NCI-H524 treated with DMSO at 0.1 percent for 48 hours (cell line): ENCODE measurements at regions not wholly inside any gene's neighbourhood (a gene's known extent, or its start where the extent isn't known, plus 50 kb on each side); places are given as distances from the start of the nearest gene placed in this dataset.
"Not testable (repeated sequence)": the region's sequence is repeated elsewhere in the genome, so short reads cannot be mapped to it uniquely, and the experiment has no call there.

ENCODE experiments used
- DNase-seq: peaks from one replicate; lab custom pipeline; 2025; lab: John Stamatoyannopoulos, UW

DNA sequence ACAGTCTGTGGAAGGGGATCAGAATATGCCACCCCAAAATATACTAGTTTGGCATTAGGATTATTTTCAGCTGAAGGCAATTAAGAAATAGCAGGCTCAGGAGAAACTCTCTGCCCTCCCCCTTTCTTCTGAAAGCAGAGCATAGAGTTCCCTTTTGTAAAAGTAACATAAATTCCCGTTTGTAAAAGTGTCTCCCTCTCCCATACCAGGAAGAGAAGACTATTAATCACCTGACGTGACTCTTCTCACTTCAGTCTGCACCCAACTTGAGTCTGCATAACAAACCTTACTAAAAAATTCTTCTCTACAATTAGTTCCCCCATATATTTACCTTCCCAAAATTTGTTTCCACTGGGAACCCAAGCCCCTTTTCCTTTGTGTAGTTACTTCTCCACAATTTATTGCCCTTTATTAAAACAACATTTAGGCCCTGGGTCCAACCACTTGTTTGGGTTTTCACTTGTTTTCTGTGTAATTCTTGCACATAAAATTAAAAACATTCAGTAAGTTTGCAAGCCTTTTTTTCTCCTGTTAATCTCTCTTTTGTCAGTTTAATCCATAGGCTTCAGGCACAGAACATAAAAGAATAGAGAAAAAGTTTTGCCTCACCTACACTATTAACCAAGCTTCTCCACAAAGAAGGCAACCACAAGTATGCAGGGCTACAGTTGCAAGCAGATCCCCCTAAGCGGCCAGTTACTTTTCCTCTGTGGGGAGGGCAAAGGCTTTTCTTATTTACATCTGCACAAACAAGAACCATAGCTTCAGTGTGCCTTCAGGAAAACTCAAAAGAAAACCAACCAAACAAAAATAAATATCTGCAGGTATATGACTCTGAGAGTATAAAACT, 73.8 kb upstream of the EPCAM start:
- DNase-seq: no peak

DNA sequence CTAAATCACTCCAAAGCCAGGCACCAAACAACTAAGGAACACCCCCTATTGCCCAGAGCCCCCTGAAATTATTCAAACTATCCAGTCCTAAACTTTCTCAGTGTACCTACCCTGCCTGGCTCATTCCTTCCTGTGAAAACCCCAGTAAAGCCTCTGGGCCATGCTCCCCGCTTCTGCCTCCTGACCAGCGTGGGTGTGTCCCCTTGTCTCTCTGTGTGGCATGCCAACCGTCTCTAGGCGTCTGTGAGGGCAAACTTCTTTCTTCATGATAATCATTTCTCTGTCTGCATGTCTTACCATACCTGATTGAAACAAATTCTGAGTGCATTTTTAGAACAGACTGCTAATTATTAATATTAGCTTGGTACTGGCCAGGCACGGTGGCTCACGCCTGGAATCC, 75.1 kb upstream of the EPCAM start:
- DNase-seq: no peak

DNA sequence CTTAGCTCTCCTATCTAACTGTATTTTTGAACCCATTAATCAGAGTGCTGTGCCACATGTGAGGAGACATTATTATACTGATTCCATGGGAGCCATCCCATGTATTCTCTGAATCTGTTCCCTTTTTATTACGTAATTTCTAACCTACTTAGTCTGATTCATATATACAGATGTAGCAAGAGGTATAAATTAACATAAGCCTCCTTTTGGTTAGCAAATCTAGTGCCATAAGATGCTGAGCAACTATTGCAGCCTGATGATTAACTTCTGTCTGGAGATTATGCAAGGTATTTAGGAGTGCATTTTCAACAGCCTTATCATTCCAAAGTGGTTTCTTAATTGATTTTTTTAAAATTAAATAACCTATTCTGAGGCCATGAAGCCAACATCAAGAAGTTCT, 80.2 kb upstream of the EPCAM start:
- DNase-seq: no peak

DNA sequence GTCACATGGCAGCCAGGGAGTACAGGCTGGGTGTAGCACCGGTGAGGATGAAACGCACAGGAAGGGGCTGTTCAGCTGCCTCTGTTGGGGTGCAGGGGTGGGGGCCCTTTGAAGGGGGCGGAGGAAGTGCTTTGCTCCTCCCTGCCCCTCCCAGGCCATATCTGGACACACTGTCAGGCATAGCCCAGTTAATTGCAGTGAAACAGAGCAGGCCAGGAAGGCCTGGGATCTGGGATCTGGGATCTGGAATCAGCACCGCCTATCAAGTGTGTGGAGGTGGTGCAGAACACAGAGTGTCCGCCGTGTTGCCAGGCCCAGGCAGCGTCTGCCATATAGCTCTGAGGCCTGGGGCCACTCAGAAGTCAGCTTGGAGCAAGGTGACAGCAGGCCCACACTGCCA, 85.5 kb upstream of the EPCAM start:
- no peak for DNase-seq

DNA sequence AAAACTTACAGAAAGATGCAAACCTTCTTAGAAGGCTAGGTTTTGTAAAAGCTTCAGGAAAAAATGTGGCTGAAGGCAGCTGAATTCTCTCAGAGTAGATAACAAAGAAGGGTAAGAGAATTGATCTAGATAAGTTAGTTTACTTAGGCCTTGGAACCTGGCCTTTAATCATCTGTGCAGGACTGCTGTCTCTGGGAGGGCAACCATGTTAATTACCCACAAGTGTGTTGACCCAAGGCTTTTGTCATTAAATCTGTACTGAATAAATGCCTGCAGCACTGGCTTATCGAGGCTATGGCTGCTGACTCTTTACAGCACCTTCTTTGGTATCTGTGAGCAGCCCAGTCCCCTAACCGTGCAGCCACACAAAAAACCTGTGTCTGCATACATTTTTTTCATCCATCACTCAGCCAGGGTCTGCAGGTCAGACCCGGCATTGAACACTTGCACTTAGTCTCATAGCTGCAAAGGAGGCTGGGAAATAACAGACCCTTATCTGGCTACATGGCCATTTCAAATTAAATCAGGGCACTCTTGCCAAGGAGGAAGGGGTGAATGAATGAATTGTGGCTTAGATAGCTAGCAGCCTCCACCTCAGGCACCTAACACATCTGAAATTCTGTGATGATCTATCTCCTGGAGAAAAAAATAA, 86.4 kb upstream of the EPCAM start:
- DNase-seq: no peak

DNA sequence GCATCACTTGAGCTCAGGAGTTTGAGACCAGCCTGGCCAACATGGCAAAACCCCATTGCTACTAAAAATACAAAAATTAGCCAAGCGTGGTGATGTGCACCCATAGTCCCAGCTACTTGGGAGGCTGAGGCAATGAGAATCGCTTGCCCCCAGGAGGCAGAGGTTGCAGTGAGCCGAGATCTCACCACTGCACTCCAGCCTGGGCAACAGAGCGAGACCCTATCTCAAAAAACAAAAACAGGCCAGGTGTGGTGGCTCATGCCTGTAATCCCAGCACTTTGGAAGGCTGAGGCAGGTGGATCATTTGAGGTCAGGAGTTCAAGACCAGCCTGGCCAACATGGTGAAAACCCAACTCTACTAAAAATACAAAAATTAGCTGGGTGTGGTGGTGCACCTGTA, 89.6 kb upstream of the EPCAM start:
- not testable (repeated sequence) for DNase-seq

DNA sequence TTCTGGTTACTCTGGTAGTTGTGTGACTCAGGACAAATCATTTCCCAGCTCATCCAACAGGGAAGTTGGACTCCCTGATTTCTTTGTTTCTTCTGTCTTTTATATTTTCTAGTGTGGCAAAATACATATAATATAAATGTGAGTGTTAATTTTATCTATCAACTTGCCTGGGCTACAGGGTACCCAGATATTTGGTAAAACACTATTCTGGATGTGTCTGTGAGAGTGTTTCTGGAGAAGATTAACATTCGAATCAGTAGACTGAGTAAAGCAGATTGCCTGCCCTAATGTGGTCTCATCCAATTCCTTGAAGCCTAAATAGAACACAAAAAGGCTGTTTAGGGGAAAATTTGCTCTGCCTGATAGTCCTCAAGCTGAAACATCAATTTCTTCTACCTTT, 91.1 kb upstream of the EPCAM start:
- DNase-seq: no peak

DNA sequence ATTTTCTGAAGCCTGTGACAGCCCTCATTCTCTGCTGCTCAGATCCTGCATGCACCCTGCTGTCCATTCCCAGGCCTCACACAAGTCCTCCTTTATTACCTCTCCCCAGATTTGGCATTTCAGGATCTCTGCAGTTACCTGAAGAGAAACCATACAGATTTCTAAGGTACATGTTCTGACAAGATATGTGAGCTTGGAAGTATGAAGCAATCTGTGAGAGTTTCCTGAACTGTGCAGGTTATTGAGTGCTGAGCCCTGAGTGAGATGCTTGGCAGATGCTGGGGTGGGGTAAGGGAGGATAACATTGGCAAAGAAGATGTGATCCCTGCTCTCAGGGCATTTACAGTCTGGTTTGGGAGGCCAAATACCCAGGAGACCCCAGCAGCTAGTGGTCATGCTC, 91.9 kb upstream of the EPCAM start:
- DNase-seq: no peak

DNA sequence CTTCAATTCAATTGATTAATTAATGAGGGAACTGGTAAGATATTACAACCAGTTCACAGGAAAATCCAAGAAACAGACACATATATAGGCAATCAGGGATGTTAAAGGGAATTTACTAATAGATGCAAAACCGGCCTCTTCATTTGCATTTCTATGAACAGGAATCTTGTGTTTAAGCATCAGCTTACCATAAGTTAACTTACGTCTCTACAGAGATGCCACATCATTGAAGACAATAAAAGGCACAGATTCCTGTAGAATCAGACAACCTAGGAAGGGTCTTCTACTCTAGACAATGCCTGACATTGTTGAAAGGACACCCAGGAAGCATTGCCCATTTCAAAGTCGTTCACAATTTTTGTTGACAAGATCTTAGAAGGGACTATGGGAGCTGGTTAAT, 93.0 kb upstream of the EPCAM start:
- DNase-seq: no peak

DNA sequence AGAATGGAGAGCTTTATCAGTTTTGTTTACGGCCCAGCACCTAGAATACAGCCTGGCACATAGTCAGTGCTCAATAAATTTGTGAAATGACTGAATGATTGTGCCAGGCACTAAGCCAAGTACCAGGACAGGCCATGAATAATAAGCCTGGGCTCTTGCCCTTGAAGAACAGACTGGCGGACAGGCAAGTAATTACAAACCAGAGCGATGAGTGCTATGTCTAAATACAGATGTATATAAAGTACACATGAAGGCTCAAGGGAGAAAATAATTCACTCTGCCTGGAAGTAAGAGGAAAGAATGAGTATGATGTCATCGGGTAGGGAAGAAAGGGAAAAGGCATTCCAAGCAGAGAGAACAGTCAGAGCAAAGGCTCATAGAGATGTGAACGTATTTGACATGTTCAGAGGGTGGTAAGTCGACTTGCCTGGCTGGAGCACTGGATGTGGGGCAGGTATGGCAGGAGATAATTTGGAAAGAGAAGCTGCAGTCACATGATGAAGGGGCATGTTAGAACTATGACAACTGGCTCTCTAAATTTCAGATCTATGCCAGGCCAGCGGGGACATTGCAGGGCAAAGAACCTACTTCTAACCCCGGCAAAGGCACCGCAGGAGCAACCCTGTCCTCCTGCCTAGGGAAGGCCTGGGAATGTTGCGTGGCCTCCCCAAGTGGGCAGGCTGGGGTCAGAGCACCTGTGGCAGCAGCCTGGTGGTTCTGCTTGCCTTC, 94.9 kb upstream of the EPCAM start:
- no peak for DNase-seq

DNA sequence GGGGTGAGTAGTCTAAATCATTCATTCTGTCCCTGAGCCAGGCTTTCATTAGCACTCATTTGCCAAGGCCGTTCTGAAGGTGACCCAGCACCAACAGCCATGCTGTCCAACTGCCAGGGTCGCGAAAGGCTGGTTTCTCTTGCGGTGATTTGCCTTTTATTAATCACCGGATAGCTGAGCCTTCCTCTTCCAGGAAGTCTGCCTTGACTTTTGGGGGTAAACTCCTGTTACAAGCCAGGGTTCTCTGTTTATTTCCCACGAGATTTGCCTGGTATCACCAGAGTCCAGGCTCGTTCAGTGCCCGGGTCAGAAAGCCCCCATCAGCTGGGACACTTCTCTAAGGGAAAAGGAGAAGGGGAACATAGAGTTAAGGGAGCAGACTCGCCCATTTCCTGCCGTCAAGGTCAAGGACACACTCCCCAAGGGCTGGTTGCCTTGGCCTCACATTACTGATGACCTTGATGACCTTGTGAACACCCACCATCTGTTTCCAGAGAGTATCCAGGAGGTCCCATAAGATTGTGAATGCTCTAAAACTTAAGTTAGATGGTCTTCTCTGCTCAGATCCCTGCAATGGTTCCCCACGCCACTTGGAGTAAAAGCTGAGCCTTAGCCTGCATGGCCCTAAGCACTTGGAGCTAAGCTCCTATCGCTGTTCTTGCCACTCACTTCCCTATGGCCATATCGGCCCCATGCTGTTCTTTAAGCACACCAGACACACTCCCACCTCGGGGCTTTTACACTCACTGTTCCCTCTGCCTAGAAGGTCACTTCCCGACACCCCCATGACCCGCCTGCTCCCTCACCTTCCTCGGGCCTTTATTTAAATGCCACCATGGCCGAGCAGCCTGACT, 96.0 kb upstream of the EPCAM start:
- DNase-seq: no peak

DNA sequence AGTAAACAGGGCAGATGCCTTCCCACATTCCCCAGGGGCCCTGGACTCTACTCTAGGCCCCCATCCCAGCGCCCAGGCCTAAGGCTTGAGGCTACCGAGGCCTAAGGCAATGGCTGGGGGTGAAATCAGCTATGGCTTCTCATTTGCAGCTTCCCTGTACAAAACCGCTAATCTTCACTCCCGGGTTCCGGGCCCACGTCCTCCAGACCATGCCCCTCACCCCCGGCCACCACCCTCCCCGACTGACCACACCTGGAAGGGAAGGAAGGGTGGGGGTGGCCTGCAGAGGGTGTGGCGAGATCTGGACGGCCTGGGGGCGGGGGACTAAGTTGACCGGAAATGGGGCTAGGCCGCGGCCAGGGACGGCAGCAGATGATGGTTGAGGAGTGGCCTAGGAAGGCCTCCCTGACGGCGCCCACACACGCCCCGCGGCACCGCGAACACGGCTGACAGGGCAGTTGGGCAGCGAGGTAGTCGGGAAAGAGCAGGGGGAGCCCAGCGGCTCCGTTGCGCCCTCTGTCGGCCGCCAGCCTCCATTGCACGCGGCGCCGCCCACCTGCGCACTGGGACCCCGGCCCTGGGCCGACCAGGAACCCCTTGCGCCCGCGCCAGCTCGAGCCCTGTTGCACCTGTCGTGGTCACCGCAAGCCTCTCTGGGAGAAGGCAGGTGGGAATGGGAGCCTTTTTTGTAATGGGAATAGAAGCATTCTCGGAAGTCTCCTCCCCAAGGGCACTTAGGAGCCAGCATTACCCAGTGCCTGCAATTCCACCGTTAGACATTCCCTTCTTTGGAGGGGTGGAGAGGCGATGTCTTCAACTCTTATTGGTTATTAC, 95.9 kb upstream of the CALM2 start:
- DNase-seq: no peak

DNA sequence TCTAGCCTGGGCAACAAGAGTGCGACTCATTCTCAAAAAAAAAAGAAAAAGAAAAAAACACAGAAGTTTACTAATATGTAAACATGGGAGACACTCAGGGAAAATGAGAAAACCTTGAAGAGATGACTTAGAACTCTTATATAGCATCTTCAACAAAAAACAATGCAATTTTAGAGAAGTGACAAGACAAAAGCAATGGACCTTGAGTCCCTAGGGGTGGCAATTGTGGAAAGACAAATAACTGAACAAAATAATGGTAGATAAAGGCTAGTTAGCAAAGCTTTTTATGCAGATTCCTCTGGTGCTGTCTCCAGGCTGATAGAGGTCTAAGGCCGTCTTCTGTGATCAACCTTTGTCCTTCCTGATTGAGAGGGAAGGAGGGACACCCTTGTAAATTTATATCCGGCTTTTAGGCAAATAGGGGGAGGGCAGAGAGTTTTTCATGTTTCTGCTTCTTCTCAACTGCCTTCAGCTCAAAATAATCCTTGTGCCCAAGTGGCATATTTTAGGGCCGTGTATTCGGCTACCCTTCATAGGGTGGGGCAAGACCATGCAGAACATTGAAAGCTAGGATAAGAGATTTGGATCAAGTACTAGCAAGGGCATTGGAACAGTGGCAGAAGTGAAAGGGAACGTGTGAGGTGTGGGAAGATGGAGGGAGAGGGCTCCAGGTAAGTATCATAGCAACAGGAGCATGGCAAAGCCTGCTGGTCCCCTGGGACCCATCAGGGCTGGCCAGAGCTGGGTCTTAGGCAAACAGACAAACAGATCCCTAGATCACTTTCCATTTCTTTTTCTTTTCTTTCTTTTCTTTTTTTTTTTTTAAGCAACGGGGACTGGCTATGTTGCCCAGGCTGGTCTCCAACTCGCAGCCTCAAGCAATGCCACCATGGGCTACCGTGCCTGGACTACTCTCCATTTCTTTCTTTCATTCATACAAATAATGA, 95.0 kb upstream of the CALM2 start:
- no peak for DNase-seq

DNA sequence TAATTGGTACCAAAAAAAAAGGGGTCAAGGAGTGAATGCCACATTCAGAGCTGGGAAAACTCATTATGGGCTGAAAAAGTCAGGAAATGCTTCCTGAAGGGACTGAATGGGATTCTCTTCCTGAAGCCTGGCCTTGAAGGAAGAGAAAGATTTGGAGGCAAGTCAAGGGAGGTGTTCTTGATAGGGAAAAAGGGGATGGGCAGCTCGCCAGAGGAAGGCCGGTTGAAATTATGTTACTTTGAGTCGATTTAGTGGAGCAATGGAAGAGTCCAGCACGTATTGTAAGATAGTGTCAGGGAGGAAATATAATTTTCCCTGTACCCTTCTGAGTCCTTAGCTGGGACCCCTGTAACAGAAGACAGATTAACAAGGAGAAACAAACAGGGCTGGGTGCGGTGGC, 94.1 kb upstream of the CALM2 start:
- DNase-seq: no peak

DNA sequence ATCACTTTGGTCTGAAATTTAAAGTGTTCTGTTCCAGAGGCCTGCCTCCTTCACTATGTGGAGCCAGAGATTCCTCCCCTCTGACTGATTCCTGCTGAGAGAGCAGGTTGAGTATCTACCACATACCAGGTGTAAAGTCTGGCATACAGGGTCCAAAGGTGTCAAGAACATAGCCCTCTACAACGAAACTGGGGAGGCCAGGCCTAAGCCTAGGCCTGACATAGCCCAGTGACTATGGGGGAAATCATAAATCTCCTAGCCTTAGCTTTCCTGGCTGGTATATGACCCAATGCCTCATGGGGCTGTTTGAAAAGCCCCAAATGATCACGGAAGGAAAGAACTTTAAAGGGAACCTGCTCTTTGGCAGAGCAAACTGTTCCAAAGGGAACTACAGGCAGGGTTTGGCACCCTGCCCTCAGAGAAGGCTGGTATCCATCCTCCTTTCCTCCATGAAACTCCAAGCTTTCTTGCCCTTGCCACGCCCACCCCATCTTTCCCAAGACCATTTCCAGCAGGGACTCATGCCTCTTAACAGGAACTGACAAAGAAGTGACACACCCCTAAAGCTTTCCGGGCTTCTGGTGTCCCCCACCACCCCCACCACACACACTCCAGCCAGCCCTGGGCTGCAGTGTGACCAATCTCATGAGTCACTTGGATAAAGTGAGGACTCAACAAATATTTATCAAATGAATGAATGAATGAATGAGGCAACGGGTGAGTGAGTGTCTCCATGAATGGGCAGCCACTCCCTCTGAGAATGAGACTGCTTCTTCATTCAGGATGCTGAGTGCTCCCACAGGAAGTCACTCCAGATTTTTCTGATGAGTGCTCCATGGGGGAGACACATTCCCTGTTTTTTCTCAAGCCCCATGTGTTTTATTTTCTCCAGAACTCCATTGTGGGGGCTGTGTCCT, 93.3 kb upstream of the CALM2 start:
- no peak for DNase-seq

DNA sequence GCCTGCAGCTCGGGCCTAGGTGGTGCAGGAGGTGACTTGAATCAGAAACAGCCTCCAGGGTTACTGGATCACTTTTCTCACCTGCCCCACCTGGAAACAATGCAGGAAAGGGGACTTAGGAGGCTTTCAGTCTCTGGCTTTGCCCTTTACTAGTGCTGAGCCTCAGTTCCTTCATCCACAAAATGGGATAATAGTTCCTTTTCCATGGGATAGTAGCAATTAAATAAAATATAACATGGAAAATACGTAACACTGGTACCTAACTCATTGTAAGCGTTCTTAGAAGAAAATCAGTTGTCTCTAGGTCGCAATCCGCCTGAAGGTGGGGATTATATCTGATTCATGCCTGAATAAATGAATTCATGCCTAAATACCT, 91.4 kb upstream of the CALM2 start:
- no peak for DNase-seq

DNA sequence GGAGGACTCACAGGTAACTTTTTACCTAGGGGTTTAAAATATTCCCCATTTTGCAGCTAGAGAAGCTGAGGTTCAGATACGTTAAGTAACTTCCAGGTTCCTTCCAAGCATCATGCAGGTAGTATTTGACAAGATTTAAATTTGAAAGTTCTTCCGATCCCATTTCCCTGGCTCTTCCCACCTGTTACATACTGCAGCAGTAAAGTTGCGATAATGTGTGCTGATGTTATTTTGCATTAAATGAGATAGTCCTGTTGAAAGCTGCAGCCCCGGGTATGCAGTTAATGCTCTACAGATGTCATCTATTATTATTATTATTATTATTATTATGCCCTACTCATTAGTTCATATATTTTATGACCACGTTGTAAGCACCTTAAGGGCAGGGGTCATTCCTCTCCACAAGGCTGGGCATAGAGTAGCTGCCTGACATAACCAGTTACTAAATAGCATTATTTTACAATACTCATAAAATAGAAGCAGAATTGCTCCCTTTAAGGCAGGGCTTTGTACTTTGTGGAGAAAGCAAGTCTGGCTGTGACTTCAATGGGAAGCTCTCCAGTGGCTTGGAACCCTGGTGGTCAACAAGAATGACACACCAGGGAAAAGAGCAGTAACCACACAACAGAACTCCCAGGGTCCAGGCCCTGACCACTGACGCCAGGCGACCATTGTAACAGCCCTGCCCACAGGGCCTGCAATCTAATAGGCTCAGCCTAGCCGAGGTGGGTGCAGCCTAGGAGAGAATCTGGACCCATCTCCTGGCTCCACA, 90.8 kb upstream of the CALM2 start:
- DNase-seq: no peak

DNA sequence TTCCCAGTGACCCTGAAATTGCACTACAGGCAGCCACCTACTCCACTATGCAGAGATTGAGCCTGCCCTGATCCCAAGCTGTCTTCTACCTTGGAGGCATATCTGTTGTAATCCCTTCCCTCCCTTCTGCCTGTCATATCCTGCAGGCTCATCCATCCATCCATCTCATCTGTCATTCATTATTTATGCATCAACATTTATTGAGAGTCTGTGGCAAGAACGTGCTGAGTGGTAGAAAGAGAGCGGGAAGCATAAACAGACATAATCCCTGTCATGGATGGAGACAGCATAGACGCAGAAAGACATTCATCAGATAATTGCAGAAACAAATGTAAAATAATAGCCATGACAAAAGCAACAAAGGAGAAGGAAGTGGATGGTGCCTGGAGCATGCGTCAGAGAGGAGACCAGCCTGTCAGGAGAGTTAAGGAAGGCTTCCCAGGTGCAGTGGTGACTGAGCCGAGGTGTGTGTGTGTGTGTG, 89.5 kb upstream of the CALM2 start:
- DNase-seq: peak; percentile 4
